HUDEP-2 (cell line): ENCODE measurements at regions not wholly inside any gene's neighbourhood (a gene's known extent, or its start where the extent isn't known, plus 50 kb on each side); places are given as distances from the start of the nearest gene placed in this dataset.
A peak's percentile ranks its signal among the peaks of the same experiment; 100 is the strongest.
"Not testable (repeated sequence)": the region's sequence is repeated elsewhere in the genome, so short reads cannot be mapped to it uniquely, and the experiment has no call there.

Experiments
- DNase-seq, 76 experiments: peaks; one replicate each; lab custom pipeline; 2025; ENCODE audit not compliant: unreplicated experiment in 76 of 76; lab: John Stamatoyannopoulos, UW

GRCh38 chr6:137401088-137401487 lies 93.1 kb downstream of the OLIG3 start:
- no peak for DNase-seq

- no peak for DNase-seq
Observed at GRCh38 chr6:137399881-137400443, 94.2 kb downstream of the OLIG3 start.

GRCh38 chr6:137395316-137395715 lies 98.9 kb downstream of the OLIG3 start:
- DNase-seq: no peak

GRCh38 chr6:137391061-137391814 lies 103.0 kb downstream of the OLIG3 start:
- DNase-seq: no peak

GRCh38 chr6:137390334-137390733 lies 103.9 kb downstream of the OLIG3 start:
- no peak for DNase-seq

- DNase-seq: peak in 55 of 76 experiments; percentile 5 to 73 (median 42)
Observed at GRCh38 chr6:137389150-137389704, 105.0 kb downstream of the OLIG3 start.

GRCh38 chr6:137387096-137387764 lies 107.0 kb downstream of the OLIG3 start:
- DNase-seq: no peak

GRCh38 chr6:137383287-137383686 lies 110.9 kb downstream of the OLIG3 start:
- DNase-seq: not testable (repeated sequence)

GRCh38 chr6:137378090-137378369 lies 116.2 kb downstream of the OLIG3 start:
- no peak for DNase-seq

- no peak for DNase-seq
Observed at GRCh38 chr6:137373296-137373695, 120.9 kb downstream of the OLIG3 start.

GRCh38 chr6:137372532-137372931 lies 121.7 kb downstream of the OLIG3 start:
- no peak for DNase-seq

- peak in 1 of 76 experiments; percentile 6 for DNase-seq
Observed at GRCh38 chr6:137371634-137372016, 122.6 kb downstream of the OLIG3 start.

GRCh38 chr6:137370871-137371633 lies 123.1 kb downstream of the OLIG3 start:
- DNase-seq: peak in 14 of 76 experiments; percentile 4 to 53 (median 19)

GRCh38 chr6:137369136-137369535 lies 125.1 kb downstream of the OLIG3 start:
- no peak for DNase-seq

- no peak for DNase-seq
Observed at GRCh38 chr6:137365707-137366437, 128.3 kb downstream of the OLIG3 start.

GRCh38 chr6:137363805-137364138 lies 130.4 kb downstream of the OLIG3 start:
- DNase-seq: no peak

GRCh38 chr6:137362878-137363804 lies 131.1 kb downstream of the OLIG3 start:
- no peak for DNase-seq

- no peak for DNase-seq
Observed at GRCh38 chr6:137361701-137362100, 132.5 kb downstream of the OLIG3 start.

GRCh38 chr6:137358273-137358672 lies 135.9 kb downstream of the OLIG3 start:
- DNase-seq: no peak

- no peak for DNase-seq
Observed at GRCh38 chr6:137357948-137358266, 136.3 kb downstream of the OLIG3 start.
